ENCODE measurements at regions not wholly inside any gene's neighbourhood (a gene's known extent, or its start where the extent isn't known, plus 50 kb on each side); places are given as distances from the start of the nearest gene placed in this dataset.
"Not testable (repeated sequence)": the region's sequence is repeated elsewhere in the genome, so short reads cannot be mapped to it uniquely, and the experiment has no call there.

GRCh38 chr5:112534067-112534583 lies 115.0 kb upstream of the EPB41L4A start:
- DNase-seq (ENCODE audit: low read depth) = no peak

- no peak for DNase-seq (ENCODE audit: low read depth)
Observed at GRCh38 chr5:112534611-112535255, 115.7 kb upstream of the EPB41L4A start.

- no peak for DNase-seq (ENCODE audit: low read depth)
Observed at GRCh38 chr5:112535356-112535755, 116.3 kb upstream of the EPB41L4A start.

DNA sequence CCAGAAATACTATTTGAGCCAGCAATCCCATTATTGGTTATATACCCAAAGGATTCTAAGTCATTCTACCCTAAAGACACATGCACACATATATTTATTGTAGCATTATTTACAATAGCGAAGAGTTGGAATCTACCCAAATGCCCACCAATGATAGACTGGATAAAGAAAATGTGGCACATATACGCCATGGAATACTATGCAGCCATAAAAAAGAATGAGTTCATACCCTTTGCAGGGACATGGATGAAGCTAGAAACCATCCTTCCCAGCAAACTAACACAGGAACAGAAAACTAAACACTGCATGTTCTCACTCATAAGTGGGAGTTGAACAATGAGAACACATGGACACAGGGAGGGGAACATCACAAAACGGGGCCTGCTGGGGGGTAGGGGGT lies 125.5 kb upstream of the EPB41L4A start:
- DNase-seq (ENCODE audit: low read depth) = not testable (repeated sequence)

GRCh38 chr5:112546946-112547592 lies 128.0 kb upstream of the EPB41L4A start:
- no peak for DNase-seq (ENCODE audit: low read depth)

- peak; percentile 98 for DNase-seq (ENCODE audit: low read depth)
Observed at GRCh38 chr5:112548246-112548881, 129.3 kb upstream of the EPB41L4A start.

DNA sequence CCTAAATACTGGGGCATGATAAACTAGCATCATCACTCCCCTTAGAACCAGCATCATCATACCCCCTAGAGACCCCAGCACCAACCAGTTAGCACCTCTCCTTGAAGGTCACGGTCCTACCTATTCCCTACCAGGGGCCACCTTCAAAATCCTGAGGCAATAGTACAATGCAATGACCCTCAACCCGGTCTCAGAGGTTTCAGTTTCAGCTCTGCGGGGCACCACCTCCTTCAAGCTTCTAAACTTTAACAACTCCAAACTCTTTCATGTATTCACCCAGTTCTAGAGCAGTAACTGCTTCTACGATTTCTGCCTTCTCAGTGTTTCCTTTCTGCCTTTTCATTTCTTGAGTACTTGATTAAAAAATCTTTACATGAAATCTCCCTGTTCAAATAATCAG lies 130.1 kb upstream of the EPB41L4A start:
- DNase-seq (ENCODE audit: low read depth) = no peak

DNA sequence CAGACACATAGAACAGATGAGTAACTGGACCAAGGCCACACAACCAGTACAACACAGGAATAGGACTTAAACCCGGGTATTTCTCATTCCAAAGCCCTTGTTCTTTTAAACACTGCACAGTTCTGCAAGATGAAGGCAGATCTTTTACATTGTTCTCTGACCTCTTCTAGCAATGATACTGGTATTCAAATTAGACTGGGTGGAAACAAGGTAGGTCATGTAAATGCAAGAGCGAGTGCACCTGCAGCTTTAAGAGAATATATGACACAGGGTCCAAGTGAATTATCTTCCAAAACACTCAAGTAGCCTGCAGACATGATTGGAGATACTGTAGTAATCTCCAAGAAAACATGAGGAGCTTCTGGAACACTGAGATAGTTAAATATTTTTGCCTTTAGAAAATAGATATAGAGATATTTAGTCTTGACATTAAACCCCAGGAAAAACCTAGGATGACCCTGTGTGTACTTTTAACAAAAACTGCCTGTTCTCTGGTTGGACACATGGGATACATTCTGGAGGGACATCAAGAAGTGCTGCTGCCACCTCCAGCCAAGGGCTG lies 130.6 kb upstream of the EPB41L4A start:
- DNase-seq (ENCODE audit: low read depth) = no peak

DNA sequence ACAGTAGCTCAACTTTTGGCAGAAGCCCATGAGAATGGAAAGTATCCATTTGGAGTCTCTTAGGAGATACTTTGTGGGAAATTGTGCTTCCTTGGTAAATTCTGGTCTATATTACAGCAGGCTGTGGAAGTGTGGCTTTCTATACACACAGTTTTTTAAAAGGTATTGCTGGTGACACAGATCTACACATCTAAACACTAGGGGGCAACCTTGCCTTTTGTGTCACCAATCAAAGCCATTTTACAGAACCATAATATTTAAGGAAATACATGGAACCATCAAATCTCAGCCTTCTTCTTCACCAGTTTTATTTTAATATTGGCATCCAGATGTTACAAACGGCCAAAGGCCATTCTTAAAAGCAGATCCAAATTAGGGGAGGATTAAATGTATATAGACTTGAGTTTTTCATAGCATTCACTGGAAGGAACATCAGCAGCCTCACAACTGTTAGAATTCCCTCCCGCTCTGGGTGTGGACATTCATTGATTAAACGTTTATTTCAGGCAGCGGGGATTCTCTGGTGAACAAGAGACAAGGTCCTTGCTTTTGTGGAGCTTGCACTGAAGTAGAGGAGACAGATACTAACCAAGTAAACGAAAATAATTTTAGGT lies 132.4 kb upstream of the EPB41L4A start:
- peak; percentile 62 for DNase-seq (ENCODE audit: low read depth)

- no peak for DNase-seq (ENCODE audit: low read depth)
Observed at GRCh38 chr5:112552216-112552615, 133.1 kb upstream of the EPB41L4A start.

- no peak for DNase-seq (ENCODE audit: low read depth)
Observed at GRCh38 chr5:112552791-112553190, 133.7 kb upstream of the EPB41L4A start.

GRCh38 chr5:112554101-112554977 lies 135.3 kb upstream of the EPB41L4A start:
- DNase-seq (ENCODE audit: low read depth) = no peak

DNA sequence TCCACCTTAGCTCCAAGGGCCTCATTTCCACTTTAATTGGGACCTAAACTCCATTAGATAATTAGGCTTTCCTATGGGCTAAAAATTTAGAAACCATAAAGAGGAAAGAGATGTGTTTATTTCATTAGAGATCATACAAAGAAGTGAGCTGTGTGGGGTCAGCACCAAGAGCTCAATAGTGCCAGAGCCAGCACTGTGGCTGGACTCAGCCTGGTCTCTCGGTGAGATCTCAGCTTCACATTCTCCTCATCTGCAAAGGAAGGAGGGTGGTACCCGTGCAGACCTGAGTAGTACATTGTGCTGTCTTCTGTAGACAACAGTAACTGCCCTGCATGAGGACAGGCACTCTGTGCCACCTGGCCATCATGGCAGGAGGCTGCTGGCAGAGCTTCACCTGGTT lies 136.1 kb upstream of the EPB41L4A start:
- no peak for DNase-seq (ENCODE audit: low read depth)

DNA sequence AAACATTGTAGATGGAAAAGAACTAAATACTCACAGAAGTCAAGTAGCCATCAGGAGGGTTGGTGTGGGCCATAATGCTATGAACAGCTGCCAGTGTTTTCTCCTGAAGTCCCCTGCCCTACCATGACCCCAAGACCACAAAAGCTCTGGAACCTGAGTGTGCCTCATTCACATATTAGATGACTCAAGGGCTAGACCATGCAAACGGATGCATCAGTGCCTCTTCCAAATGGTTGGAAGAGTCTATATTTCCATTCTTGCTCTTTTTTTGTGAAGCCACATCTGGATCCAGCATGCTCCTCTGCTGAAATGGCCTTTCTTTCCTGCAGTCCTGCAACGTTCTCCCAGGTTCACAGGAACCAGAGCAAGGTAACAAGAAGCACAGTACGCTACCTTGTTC lies 136.6 kb upstream of the EPB41L4A start:
- DNase-seq (ENCODE audit: low read depth) = no peak

- DNase-seq (ENCODE audit: low read depth) = peak; percentile 61
Observed at GRCh38 chr5:112559501-112559900, 140.4 kb upstream of the EPB41L4A start.

DNA sequence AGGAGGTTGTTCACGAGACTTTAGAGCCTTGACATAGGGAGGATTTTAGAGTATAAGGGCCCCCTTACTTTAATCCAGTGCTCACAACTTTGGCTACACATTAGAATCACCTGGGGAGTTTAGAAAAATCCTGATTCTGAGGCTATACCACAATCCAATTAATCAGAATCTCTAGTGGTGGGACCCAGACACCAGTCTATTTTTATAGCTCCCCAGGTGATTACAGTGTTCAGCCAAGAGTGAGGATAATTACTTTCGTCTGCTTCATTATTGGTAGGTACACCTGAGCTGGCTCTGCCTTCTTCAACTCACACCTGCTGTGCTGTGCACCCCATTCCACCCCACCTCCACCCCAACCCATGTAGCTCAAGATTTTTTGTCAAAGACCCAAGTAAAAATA lies 141.3 kb upstream of the EPB41L4A start:
- no peak for DNase-seq (ENCODE audit: low read depth)

DNA sequence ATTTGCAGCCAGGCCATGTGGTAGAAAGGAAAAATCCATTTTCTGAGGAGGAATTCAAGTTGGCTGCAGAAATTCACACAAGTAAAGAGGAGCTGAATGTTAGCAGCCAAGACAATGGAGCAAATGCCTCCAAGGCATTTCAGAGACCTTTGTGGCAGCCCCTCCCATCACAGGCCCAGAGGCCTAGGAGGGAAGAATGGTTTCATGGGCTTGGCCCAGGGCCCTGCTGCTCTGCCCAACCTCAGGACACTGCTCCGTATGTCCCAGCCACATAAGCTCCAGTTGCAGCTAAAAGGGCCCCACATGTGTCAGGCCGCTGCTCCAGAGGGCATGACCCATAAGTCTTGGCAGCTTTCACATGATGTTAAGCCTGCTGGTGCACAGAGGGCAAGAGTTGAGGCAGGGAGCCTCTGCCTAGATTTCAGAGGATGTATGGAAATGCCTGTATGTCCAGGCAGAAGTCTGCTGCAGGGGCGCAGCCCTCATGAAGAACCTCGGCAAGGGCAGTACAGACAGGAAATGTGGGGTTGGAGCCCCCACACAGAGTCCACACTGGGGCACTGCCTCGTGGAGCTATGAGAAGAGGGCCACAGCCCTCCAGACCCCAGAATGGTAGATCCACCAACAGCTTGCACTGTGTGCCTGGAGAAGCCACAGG lies 144.2 kb upstream of the EPB41L4A start:
- DNase-seq (ENCODE audit: low read depth) = no peak

DNA sequence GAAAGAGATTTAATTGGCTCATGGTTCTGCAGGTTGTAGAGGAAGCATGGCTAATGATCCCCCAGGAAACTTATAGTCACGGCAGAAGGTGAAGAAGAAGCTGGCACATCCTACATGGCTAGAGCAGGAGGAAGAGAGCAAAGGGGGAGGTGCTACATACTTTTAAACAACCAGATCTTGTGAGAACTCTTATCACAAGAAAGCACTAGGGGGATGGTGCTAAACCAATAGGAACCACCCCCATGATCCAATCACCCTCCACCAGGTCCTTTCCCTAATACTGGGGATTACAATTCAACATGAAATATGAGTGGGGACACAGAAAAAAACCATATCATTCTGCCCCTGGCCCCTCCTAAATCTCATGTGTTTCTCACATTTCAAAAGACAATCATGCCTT lies 147.2 kb upstream of the EPB41L4A start:
- DNase-seq (ENCODE audit: low read depth) = no peak

GRCh38 chr5:112569596-112569995 lies 150.5 kb upstream of the EPB41L4A start:
- no peak for DNase-seq (ENCODE audit: low read depth)

DNA sequence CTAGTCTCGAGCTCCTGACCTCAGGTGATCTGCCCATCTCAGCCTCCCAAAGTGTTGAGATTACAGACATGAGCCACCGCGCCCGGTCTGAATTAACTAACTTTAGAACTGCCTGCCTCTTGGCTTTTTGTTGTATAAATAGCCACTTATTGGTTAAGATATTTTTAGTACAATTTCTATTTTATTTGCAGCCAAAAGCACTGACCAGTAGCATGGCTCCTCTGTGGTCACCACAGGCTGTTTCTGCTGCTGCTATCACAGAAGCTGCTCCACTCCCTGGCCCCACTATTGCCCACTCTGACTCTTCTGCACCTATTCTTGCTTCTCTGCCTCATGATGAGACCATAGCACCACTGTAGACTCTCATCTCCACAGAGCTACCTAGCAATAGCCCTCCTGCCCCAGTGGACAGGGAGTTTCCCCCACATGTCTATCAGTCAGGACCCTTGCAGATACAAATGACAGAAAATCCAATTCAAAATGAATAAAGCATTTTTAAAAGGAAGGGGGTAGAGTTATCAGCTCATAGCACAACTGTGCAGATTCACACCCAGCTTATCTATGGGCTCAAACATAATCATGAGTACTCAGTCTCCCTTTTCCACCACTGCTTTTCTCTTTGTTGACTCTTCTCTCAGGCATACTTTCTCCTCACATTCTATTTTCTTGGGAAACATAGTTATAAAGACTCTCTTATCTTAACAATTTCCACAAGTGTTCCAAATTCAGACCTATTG lies 151.8 kb upstream of the EPB41L4A start:
- no peak for DNase-seq (ENCODE audit: low read depth)
